Gastroesophageal sphincter (tissue), 4 donors: ENCODE measurements at regions not wholly inside any gene's neighbourhood (a gene's known extent, or its start where the extent isn't known, plus 50 kb on each side); places are given as distances from the start of the nearest gene placed in this dataset.

Source experiments
- ATAC-seq: fragments of 150-250 bp; one replicate; pipeline ENCODE4 v1.9.1; 2016; ENCODE audit warnings: mild to moderate bottlenecking, moderate library complexity
- H3K27ac ChIP-seq, 4 donors: fragments of 200-600 bp; sonication (generic) in 3 of 4; 1 replicate in 3 of 4; 2 replicates in 1 of 4; pipeline ENCODE4 v1.5.1; 2016 to 2019
- H3K27me3 ChIP-seq: fragments of 200-600 bp; sonication (generic); one replicate; pipeline ENCODE4 v1.5.1; 2019
- H3K36me3 ChIP-seq, 2 donors: fragments of 200-600 bp; sonication (generic); one replicate each; pipeline ENCODE4 v1.5.1; 2019; ENCODE audit warnings: control low read depth in 1 of 2
- H3K4me1 ChIP-seq, 3 donors: fragments of 200-600 bp; sonication (generic); 1 replicate in 2 of 3; 2 replicates in 1 of 3; pipeline ENCODE4 v1.5.1; 2016 to 2019; ENCODE audit warnings: control low read depth in 2 of 3
- H3K4me3 ChIP-seq, 2 donors: fragments of 200-600 bp; sonication (generic); one replicate each; pipeline ENCODE4 v1.5.1; 2019; ENCODE audit warnings: mild to moderate bottlenecking in 1 of 2, moderate library complexity in 1 of 2
- H3K9me3 ChIP-seq, 3 donors: fragments of 200-600 bp; sonication (generic); one replicate each; pipeline ENCODE4 v1.5.1; 2017 to 2019; ENCODE audit warnings: control low read depth in 2 of 3
- EP300 ChIP-seq: sonication (generic); formaldehyde crosslinking; IDR thresholded peaks from one replicate; pipeline ENCODE4 v1.6.1; 2017; ENCODE audit warnings: antibody characterized with exemption, mild to moderate bottlenecking
- POLR2A ChIP-seq, 2 donors: fragments of 450-650 bp; IDR thresholded peaks; one replicate each; pipeline ENCODE4 v1.6.1; 2017; ENCODE audit warnings: antibody characterized with exemption in 2 of 2, mild to moderate bottlenecking in 2 of 2, moderate library complexity in 1 of 2
- POLR2AphosphoS5 ChIP-seq: sonication (generic); formaldehyde crosslinking; IDR thresholded peaks from one replicate; pipeline ENCODE4 v1.6.1; 2017; ENCODE audit warnings: antibody characterized with exemption
- WGBS, 2 donors: methylation state at CpG; one replicate each; pipeline ENCODE4 v1.1.5; 2018; ENCODE audit warnings: low coverage in 1 of 2; 5-methylcytosine and 5-hydroxymethylcytosine counted together
- TF ChIP-seq, protein P1 (sequence below), 4 experiments: fragments of 200-600 bp in 2 of 4; fragments of 450-650 bp in 2 of 4; sonication (generic) in 1 of 4; IDR thresholded peaks; one replicate each; pipeline ENCODE4 v1.5.1; 2017 to 2019; ENCODE audit warnings: antibody characterized with exemption in 4 of 4, mild to moderate bottlenecking in 2 of 4, moderate library complexity in 2 of 4

DNA sequence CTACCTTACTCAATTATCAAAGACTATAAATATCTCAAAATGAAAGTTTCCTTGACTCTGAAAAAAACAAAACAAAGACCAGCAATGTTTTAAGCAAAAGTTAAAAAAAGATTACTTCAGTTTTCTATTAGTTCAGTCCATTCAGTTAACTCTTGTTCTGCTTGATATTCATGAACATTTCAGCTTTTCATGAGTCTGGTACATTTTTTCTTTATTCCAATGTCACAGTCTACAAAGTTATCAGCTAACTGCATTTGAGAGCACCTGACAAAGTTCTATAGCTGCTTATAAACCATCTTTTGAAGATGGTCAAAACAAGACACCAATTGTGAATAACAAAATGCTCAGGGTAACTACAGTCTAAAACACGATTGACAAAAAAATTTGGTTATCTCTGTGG is 156.1 kb upstream of the NOX3 start:
- Histone ChIP-seq H3K27ac (no peak overlapping the region), H3K4me3 (no peak overlapping the region), H3K9me3 (peaks cover 0 to 55% (median 0%) of the 10 kb centered on the region in 3 donors), H3K27me3 (no peaks in the 10 kb centered on the region), H3K4me1 (no peaks in the 10 kb centered on the region), H3K36me3 (no peaks in the 10 kb centered on the region)
- TF ChIP-seq EP300 = no peak
- no peak for TF ChIP-seq POLR2AphosphoS5
- TF ChIP-seq, protein P1, sequence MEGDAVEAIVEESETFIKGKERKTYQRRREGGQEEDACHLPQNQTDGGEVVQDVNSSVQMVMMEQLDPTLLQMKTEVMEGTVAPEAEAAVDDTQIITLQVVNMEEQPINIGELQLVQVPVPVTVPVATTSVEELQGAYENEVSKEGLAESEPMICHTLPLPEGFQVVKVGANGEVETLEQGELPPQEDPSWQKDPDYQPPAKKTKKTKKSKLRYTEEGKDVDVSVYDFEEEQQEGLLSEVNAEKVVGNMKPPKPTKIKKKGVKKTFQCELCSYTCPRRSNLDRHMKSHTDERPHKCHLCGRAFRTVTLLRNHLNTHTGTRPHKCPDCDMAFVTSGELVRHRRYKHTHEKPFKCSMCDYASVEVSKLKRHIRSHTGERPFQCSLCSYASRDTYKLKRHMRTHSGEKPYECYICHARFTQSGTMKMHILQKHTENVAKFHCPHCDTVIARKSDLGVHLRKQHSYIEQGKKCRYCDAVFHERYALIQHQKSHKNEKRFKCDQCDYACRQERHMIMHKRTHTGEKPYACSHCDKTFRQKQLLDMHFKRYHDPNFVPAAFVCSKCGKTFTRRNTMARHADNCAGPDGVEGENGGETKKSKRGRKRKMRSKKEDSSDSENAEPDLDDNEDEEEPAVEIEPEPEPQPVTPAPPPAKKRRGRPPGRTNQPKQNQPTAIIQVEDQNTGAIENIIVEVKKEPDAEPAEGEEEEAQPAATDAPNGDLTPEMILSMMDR (IDR thresholded peaks at IDR 0.05) = no peak
- TF ChIP-seq POLR2A (IDR thresholded peaks at IDR 0.05) = no peak
- no peak for ATAC-seq
- 59 to 80% methylated on average over 1 of the region's 1 CpG for WGBS, 2 donors

DNA sequence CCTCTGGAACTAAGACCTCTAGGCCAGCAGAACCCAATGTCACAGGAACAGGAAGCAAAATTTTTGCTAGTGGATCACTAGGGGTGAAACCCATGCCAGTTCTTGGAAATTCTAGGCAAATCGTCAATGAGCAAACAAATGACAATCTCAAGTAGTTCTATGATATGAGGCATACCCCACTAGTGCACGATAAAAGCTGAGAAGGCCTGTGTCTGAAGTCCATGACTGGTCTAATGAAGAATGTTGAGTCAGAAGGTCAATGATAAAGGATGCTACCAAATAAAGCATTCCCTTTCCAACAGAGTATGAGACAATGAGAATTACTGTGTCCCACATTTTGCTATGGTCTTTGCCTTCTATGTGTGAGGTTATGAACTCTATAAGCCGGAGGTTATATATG is 149.4 kb upstream of the NOX3 start:
- Histone ChIP-seq H3K4me1 (no peaks in the 10 kb centered on the region), H3K36me3 (no peaks in the 10 kb centered on the region), H3K4me3 (no peak overlapping the region), H3K9me3 (no peaks in the 10 kb centered on the region), H3K27ac (no peak overlapping the region), H3K27me3 (no peaks in the 10 kb centered on the region)
- 83 to 87% methylated on average over 2 to 3 of the region's 3 CpGs for WGBS, 2 donors
- ATAC-seq = no peak
- TF ChIP-seq POLR2AphosphoS5 (no peak), EP300 (no peak)

DNA sequence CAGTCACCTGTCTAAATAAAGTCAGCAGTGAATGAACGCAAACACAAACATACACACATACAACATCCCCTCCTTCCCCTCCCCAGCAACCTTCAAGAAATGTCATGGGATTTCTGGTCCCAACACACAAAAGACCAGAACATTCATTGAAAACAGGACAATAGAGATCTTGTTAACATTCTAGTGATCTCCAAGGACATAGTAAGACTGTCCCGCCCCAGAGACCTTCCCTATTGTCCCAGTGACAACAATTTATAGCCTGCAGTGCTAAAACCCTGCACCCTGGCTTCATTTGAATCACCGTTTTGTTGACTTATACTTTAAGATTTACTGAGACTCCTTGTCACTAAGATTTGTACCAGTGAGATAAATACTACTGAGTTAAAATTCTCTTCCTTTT is 143.9 kb upstream of the NOX3 start:
- TF ChIP-seq EP300 (no peak), POLR2A (IDR thresholded peaks at IDR 0.05) (no peak), POLR2AphosphoS5 (no peak)
- TF ChIP-seq, protein P1 (IDR thresholded peaks at IDR 0.05) = no peak
- Histone ChIP-seq H3K4me1 (no peaks in the 10 kb centered on the region), H3K9me3 (no peaks in the 10 kb centered on the region), H3K36me3 (no peaks in the 10 kb centered on the region), H3K27me3 (no peaks in the 10 kb centered on the region), H3K4me3 (no peak overlapping the region), H3K27ac (no peak overlapping the region)
- no peak for ATAC-seq
- 56 to 71% methylated on average over 3 of the region's 3 CpGs for WGBS, 2 donors

DNA sequence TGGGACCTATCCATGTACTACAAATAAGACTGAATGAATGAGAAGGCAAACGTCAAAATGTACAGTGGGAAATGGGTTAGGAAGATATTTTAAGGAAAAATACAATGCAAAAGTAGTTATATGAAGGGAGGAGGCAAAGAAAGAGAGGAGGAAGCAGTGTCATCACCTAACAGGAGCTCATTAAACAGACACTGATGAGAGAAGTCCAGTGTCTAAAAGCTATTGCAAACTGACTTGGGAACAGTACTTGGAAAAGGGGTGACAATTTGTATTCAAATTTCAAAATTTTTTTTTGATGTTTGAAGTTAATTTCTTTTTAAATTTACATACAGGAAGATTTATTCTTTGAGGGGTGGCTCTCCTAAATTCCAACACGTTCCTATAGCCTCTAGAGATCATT is 143.5 kb upstream of the NOX3 start:
- Histone ChIP-seq H3K36me3 (no peaks in the 10 kb centered on the region), H3K27me3 (no peaks in the 10 kb centered on the region), H3K27ac (no peak overlapping the region), H3K9me3 (no peaks in the 10 kb centered on the region), H3K4me3 (no peak overlapping the region), H3K4me1 (no peaks in the 10 kb centered on the region)
- WGBS, 2 donors = 49 to 62% methylated on average over 2 of the region's 2 CpGs
- TF ChIP-seq POLR2AphosphoS5 (no peak), EP300 (no peak), POLR2A (IDR thresholded peaks at IDR 0.05) (no peak)
- TF ChIP-seq, protein P1 (IDR thresholded peaks at IDR 0.05) = no peak
- ATAC-seq = no peak

DNA sequence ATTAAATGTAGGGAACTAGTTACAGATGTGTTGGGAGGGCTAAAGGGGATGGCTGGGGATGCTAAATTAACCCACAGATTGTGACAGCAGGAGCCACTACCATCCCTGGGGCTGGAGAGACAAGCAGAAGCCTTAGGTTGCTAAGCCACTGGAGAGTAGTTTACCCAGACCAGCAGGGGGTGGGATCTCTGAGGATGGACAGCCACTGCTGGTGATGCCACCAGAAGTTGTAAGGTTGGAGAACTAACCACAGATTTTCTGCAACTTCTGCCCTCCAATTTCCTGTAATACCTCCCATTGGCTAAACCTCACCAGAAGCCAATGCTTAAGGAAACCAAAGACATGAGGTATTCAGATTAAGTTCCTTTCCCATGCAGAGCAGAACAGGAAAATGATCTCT is 139.6 kb upstream of the NOX3 start:
- ATAC-seq = no peak

More for the DNA sequence above, 139.6 kb upstream of the NOX3 start:
- no peaks in the 10 kb centered on the region for H3K9me3 ChIP-seq
- H3K27ac ChIP-seq = no peak overlapping the region
- H3K36me3 ChIP-seq = no peaks in the 10 kb centered on the region
- no peak overlapping the region for H3K4me3 ChIP-seq
- H3K4me1 ChIP-seq = no peaks in the 10 kb centered on the region
- TF ChIP-seq POLR2AphosphoS5 = no peak
- no peak for TF ChIP-seq EP300
- no peak for TF ChIP-seq POLR2A (IDR thresholded peaks at IDR 0.05)
- TF ChIP-seq, protein P1 (IDR thresholded peaks at IDR 0.05) = no peak
- no peaks in the 10 kb centered on the region for H3K27me3 ChIP-seq
